HG03460 (cell line): ENCODE measurements at regions not wholly inside any gene's neighbourhood (a gene's known extent, or its start where the extent isn't known, plus 50 kb on each side); places are given as distances from the start of the nearest gene placed in this dataset.

ENCODE experiments used
- ATAC-seq: cut with Tn5 transposase; IDR thresholded peaks from one replicate; pipeline ENCODE4 v1.9.1; 2021; ENCODE audit not compliant: unreplicated experiment

DNA sequence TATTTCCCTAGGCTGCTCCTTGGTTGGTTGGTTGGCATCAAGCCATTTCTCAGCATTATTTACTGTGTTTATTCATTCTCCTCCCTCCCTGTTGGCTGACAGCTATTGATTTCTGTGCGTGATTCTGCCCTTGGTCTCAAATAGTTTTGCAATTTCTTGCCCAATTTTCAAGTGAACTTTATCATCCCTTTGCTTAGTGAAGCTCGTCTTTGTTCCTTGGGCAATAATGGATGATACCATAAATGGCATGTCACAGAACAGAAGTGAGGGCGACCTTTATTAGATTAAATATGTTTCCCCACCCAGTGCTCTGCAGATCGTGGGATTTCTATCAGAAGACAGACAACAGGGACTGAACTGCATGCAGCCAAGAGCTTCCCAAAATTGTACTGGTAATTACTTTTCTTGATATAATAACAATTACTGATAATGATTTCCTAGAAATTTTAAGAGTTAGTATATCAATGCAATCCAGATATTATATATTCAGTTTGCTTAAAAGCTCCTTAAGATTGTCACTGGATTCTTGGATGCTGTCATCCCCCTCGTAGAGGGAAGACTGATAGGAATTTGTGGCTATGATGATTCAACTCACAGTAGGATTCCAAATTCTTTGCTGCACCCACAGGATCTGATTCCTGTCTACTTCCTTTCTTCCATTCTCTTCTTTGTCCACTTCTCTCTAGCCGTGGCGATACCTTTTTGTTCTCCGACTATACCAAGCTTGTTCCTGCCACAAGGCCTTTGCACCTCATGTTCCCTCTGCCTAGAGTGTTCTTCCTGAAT is 122.1 kb upstream of the KAZN start:
- ATAC-seq, result no peak

DNA sequence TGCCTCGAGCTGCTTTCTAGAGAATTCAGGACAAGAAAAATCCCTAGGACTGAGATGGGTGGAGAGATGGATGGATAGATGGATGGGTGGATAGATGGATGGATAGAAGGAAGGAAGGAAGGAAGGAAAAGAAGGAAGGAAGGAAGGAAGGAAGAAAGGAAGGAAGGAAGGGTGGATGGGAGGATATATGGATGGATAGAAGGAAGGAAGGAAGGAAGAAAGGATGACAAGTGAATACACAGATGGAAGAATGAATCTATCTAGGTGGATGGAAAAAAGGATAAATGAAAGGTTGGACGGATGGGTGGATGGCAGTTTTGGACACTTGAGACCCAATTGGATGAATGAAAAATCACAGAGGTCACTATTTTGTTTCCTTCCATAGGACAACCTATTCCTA is 120.4 kb upstream of the KAZN start:
- ATAC-seq, result no peak

DNA sequence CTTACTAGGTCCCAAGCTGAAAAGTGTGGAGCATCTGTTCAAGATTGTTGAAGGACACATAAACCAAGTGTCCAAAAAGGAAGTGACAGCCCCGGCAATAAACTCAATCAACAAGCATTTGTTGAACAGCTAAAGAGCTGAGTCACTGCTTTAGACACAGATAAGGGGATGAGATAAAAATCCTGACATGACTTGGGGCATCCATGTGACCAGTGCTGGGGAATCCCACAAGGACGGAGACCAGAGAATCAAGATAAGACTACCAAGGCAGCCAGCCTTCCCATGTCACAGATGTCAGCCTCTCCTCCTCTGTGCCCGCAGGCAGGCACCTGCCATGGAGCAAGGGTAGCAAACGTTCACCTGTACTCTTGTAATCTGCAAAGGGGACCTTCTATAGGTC is 118.6 kb upstream of the KAZN start:
- ATAC-seq, result no peak

DNA sequence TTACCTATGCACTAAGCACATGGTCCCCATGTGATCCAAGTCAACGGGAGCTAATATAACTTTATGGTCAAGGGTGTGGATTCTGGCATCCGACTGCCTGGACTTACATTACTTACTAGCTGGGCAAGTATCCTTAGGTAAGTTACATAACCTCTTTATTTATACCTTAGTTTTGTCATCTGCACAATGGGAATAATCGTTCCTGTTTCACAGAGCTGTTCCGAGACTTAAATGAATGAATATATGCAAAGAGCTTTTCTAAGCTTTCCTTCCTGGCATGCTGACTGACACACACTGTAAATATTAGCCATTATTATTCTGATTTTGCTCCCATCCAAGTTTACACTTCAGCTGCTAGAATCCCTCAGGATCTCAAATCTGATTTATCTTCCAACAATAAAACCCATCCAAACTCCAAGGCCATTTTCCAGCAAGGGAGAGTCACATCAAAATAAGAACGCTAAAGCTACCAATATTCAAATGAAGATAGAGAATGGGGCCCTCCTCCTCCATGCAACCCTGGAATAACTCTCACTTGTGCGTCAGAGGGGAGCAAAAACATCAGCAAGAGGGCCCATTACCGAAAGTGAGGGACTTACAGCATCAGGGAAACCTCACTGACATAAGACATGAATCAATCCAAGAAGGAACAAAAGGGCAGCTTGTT is 115.6 kb upstream of the KAZN start:
- no peak for ATAC-seq

DNA sequence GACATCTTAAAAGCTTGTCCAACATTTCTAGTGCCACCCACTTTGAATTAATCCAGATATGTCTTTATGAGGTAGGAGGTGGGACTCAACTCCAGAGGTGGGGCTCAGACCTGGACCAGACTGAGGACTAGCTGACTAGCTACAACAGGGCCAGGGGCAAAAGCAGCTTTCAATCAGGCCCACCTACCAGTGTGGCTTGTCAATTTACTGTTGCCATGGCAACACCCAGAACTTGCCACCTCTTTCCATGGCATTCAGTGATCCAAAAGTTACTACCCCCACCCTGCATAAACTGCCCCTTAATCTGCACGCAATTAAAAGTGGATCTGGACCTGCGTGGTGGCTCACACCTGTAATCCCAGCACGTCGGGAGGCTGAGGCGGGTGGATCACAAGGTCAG is 113.2 kb upstream of the KAZN start:
- ATAC-seq, result no peak

DNA sequence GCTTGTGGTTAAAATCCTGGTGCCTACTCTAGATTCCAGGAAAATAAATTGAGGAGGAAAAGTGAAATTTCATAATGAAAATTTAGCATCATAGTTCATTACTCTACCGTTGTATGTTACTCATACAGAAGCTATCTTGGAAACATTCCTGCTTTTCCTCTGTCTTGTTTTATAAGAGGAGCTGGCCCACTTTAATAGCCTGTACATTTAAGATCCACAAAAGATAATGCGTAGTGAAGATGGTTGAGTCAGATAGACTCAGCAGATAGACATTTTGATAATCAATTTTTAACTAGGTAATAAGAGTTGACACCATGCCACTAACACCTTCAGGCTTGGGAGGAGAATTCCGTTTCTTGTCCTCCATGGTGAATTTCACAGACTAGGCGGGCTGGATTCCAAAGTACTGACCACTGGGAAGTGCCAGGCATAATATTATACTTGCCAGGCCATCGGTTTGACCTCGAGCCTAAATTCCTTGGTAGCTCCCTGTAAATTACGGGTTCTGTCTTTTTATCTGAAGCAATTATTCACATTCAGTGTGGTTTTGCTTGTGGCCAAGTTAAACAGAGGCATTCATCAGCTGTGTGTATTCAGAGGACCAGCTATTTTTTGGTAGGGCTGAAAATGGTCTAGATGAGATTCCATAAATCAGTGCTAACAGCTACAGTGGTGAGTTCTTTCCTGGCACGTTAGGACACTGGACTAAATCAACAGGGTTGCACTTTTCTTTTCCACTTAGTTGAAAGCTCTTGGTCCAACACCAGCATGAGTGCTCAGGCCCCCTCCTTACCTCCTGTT is 111.9 kb upstream of the KAZN start:
- no peak for ATAC-seq

DNA sequence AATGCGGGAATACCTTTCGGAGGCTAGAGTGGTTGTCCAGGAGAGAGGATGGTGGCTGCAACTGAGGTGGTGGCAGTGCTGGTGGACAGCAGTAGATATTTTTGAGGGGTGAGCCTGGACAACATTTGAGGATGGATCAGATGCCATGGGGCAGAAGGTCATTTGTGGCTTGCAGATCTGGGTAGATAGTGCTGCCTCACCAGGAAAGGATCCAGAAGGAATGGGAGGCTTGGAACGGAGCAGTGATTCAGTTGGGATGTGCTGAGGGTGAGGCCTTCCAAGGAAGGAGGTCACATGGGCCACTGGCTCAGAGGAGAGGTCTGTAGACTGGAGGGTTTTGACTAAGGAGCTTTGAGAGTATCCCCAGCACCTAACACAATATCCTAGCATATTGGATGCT is 110.8 kb upstream of the KAZN start:
- no peak for ATAC-seq

DNA sequence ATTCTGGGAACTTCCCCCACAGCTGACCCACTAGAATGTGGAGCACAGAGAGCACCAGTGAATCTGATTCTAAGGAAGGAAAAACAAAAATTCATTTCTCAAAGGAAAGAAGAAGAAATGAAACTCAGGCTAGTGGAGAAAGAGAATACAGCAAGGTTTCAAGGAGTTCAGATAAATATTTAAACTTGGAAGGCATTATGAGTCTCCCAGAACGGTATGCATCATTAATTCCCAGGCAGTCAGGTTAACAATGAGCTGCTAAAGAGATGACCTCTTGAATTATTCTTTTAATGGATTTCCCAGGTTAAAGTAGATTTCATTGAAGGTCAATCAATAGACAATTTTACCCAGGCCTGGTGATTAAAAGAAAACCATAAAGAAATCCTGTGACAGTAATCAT is 103.6 kb upstream of the KAZN start:
- ATAC-seq, result no peak

DNA sequence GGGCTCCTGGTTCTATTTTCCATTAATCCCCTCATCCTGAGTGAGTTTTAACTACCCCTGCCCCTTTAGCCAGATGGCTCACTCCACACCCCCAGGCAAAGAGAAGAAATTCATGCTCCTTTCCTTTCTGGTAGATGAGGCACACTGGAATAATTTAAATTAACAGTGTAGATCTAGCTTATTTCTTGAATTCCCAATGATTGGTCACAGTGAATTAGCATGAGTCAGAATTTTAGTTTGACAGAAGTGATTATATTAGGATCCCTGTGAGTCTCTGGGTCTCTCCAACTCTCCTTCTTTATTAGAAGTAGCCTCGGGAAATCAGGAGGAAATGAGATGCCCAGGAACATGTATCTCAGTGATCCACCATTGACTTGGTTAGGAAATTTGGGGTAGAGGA is 103.1 kb upstream of the KAZN start:
- no peak for ATAC-seq

DNA sequence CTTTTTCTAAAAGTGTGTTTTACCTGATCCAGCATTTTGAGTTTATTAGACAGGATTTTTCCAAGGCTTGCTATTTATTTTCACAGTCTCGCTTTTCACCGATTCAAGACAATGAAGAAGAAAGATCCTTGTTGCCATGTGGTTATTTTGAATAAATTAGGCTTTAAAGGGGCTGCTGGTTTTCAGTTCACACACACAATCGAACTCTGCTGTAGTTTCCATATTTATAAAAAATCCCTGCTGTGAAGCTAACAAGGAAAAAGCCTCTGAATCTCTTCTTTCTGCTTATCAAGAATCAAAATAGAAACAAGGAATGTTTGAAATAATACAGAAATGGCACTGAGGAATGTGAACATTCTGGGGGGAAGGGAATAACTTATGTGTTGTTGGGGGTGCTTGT is 102.5 kb upstream of the KAZN start:
- ATAC-seq, result no peak

DNA sequence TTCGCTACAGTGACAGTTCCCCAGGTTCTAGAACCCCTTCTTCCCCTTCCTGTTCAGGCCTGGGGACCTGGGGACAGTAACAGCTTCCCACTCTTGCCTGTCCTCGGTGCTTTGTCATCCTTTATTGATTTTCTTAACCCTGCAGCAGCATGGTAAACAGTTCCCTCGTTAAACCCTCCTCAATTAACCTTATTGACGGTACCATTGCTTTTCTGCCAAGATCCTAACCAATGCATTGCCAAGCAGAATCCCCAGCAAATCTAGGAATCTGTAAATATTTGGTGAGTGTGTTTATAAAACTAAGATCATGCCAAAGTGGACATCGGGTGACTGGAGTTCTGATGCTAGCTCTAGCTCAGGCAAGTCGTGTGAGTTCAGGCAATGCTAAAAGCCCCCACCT is 99.6 kb upstream of the KAZN start:
- no peak for ATAC-seq

DNA sequence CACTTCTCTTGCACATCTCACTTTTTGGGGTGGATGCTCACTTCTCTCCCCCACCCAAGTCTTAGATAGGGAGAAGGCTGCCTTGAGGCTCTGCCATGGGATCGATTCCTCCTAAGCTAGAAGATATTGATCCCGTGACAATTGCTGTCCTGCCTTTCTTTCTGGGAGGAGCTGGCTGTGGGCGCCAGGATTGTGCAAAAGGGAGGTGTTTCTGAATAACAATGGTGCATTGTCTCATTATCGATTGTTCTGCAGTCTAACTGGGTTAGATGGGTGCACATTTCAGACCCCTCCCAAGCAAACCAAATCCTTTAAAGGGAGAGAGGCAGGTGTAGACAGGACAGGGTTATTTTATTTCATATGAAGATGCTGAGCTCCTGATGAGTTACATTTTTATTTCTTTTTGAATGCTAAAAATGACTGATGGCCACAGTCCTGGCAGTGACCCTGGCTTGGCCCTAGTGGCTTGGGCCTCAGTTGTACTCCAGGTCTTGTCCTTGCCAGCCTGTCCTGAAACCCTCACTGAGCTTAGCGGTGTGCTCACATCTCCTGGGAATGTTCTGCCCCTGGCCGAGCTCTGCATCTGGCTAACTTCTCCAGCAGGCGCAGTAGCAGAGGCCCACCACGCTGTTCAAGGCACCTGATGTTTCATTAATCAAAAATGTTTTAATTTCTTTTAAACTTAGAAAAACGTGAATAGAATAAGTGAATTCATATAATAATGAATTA is 99.0 kb upstream of the KAZN start:
- no peak for ATAC-seq

DNA sequence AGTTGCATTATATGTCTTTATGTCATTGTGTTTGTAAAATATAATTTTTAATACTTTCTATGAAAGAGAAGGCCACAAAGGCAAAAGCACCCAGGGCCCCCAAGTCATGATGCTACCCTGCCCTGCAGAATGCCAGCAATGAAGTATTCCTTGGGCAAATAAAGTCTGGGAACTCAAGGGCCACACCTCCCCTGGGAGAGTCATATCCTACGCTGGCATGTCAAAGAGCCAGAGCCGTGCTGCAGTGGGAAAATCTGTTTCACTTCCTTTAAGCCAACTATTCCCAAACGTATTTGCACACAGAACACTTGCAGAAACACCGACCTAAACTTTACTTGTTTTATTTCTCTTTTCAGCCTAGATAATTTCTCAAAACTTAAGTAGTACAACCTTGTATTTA is 98.4 kb upstream of the KAZN start:
- no peak for ATAC-seq

DNA sequence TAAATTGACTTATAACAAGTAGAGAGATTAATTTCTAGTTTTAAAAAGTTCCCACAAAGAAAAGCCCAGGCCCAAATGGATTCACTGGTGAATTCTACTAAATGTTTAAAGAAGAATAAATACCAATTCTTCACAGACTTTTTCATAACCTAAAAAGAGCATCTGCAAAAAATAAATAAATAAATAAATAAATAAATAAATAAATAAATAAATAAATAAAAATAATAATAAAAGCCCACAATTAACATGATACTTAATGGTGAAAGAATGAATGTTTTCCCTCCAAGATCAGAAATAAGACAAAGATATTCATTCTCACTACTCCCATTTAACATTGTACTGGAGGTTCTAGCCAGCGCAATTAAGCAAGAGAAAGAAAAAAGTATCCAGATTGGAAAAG is 97.6 kb upstream of the KAZN start:
- no peak for ATAC-seq

DNA sequence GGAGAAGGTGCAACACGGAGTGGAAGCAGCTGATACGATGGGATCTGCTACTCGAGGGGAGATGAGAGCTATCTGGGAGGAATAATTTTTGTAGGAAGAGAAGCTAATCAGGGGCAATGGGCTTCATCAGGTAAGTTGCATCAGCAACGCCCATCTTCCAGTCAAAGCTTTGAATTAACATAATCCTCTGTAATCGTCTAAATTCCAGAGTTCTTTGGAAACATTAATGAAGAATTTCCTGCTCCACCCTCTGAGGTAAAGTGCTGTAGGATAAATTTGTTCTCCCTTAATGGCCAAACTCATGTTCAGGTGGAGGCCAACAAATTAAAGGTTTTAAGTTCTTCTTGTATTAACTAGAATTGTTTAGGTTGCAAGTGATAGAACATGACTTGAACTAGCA is 94.0 kb upstream of the KAZN start:
- ATAC-seq, result no peak

DNA sequence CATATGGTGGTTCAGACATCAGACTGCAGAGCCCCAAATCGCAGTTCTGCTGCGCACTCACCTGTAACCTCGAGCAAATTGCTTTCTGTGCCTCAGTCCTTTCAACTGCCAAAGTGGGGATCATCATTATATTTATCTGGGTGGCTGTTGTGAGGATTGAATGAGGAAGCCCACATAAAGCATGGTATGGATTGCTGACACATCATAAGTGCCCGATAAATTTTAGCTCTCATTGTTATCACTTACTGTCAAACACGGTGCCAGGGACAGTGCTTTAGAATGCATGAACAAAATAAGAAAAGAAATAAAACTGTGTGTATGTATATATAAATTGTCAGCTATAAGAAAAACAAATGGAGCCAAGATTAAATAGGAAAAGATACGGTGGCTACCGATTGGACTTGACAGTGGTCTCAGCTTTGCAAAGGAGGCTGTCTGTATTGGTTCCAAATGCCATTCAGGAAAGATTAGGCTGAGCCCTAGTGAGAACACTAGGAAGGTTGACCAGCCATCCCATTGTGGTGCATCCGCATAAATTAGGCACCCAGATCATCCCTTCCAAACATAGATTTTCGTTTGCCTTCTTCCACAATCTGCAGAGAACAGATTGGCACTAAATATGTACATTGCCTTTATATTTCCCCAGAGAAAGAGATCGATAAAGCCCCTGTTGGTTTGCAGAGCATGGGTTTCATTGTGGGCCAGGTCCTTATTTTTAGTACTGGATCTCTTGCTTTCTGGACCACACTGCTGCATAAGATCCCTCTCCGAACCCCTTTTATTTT is 91.8 kb upstream of the KAZN start:
- ATAC-seq, result no peak

DNA sequence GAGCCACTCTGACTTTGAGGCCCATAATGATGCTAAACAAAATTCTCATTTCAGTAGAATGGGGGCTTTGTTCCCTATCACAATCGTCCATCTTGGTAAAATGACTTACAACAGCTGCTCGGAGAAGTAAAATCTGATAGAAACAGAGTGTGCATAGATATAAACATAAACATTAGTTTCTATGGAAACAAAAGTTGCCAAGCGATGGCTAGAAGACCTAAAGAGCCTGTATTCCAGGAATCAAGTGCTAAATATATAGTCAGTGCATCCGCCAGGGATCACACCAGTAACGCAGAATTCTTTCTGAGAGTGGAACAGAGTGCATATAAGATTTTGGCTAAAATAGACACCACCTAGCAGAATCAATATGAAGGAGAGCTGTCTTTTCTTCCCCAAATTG is 91.2 kb upstream of the KAZN start:
- no peak for ATAC-seq

DNA sequence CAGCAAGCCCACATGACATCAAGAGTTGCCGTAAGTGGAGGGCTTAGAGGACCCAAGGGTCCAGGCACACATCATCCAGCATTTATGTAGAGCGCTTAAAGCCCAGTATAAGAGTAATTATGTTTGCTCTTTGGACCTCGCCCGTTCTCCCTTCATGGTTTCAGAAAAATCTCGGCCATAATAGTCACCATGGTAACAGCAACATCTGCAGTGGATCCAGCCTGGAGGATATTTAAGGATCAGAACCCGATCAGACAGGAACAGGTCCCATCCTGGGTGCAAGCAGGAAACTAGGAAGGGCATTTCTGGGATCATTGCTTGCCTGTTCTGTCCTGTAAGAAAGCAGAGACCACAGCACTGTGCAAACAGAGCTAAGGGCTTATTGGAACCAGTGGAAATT is 89.9 kb upstream of the KAZN start:
- no peak for ATAC-seq

DNA sequence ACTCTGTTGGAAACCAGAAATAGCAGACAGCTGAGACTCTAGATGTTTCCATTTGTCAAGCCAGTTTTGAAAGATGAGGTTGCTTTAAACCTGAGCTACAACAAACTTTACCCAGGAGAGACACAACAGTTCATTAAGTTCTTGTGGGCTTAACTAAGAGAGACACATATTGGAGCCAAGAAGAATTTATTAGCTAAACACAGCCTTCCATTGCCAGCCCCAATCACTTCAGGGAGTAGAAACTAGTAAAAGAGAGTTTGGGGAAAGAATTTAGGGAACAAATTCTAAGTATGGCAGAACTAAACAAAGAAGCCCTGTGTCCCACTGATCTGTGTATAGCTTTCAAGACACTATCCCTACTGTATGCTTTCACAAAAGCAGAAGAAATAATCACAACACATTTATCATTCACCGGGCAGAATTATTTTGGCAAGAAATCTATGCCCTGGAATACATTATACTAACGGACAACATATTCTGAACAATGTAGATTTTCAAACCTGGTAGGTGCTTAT is 87.3 kb upstream of the KAZN start:
- no peak for ATAC-seq

DNA sequence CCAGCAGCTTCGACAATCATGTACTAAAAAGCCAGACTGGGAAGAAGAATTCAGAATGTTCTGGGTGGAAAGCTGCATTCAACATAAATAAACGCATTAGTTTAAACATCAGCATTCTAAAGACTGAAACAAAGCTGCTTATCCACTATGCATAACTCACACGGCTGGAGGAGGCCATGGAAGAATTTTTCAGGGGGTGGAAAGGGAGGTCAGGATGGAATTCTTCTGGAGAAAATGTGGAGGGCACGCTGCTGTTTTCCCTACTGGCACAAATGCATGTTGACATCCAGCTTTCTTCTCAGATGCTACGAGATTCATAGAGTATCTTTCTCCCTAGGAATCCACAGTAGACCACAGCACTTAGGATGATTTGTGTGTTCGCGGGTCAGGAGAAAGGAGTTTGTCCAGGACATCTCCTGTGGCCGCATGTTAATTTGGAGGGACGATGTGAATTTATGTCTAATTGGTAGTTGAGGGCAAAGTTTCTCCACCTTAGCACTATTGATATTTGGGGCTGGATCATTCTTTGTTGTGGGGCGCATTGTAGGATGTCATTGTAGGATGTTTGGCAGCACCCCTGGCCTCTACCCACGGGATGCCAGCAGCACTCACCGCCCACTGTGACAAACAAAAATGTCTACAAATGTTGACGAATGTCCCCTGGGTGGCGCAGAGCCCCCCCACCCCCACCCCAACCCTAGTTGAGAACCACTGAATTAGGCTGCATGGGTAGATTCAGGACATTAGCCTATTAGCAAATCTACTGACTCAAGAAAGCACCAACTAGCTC is 86.5 kb upstream of the KAZN start:
- no peak for ATAC-seq
